BLaER1 treated with 17β-estradiol and CSF1 and Interleukin-3, amounts not matched to agents 10 nM and 100 nM (cell line): ENCODE measurements at regions not wholly inside any gene's neighbourhood (a gene's known extent, or its start where the extent isn't known, plus 50 kb on each side); places are given as distances from the start of the nearest gene placed in this dataset.

Experiments used
- H3K27ac ChIP-seq, 11 experiments: shearing (Covaris generic); formaldehyde crosslinking; 2 replicates each; pipeline ENCODE4 v1.8.1; 2022
- H3K27me3 ChIP-seq, 11 experiments: shearing (Covaris generic); formaldehyde crosslinking; 2 replicates each; pipeline ENCODE4 v1.8.1; 2022
- H3K36me3 ChIP-seq, 11 experiments: shearing (Covaris generic); formaldehyde crosslinking; 2 replicates each; pipeline ENCODE4 v1.8.1; 2022
- H3K4me1 ChIP-seq, 10 experiments: shearing (Covaris generic); formaldehyde crosslinking; 2 replicates each; pipeline ENCODE4 v1.8.1; 2022
- H3K4me2 ChIP-seq, 11 experiments: shearing (Covaris generic); formaldehyde crosslinking; 2 replicates each; pipeline ENCODE4 v1.8.1; 2022
- H3K4me3 ChIP-seq, 10 experiments: shearing (Covaris generic); formaldehyde crosslinking; 2 replicates each; pipeline ENCODE4 v1.8.1; 2022
- H3K9ac ChIP-seq, 11 experiments: shearing (Covaris generic); formaldehyde crosslinking; 2 replicates each; pipeline ENCODE4 v1.8.1; 2022
- H3K9me3 ChIP-seq, 11 experiments: shearing (Covaris generic); formaldehyde crosslinking; replicated peaks in 1 of 11; 2 replicates each; pipeline ENCODE4 v1.8.1; 2022
- H4K20me1 ChIP-seq, 11 experiments: shearing (Covaris generic); formaldehyde crosslinking; 2 replicates each; pipeline ENCODE4 v1.8.1; 2022
- Cebpa-rat ChIP-seq, 11 experiments: shearing (Covaris generic); IDR thresholded peaks; 2 replicates each; pipeline ENCODE4 v1.8.1; 2022

DNA sequence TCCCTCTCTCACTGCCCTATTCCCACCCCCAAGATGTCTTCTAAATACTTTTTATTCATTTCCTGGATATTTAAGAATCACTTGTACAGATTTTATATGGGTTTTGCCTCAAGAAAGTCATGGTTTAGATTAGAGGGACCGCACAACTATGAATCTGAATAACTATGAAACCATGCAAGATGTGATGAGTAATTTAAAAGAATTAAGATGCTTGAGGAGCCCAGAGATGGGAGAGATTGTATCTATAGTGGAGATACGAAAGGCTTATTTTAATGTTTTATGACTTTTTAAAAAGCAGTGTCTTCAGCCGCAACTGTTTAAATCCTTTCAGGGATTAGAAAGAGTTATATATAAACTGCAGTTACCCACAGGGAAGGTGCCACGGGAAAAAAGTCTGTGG is 324.1 kb downstream of the LPIN1 start:
- Histone ChIP-seq H3K4me1 (peaks cover 22 to 30% (median 25%) of the 10 kb centered on the region in 10 experiments), H3K4me3 (no peak overlapping the region), H3K4me2 (peak overlapping the region; percentile 23 to 69 (median 61); a peak in 21 of 22 replicates), H4K20me1 (no peaks in the 10 kb centered on the region), H3K9me3 (peaks cover 0 to 17% (median 0%) of the 10 kb centered on the region in 11 experiments; a peak in 4 of 22 replicates), H3K27ac (peak overlapping the region in 2 of 11 experiments; percentile 27 to 47; a peak in 1 of 22 replicates), H3K36me3 (no peaks in the 10 kb centered on the region), H3K9ac (no peak overlapping the region), H3K27me3 (no peaks in the 10 kb centered on the region)
- TF ChIP-seq Cebpa-rat (IDR thresholded peaks at IDR 0.05): no peak

DNA sequence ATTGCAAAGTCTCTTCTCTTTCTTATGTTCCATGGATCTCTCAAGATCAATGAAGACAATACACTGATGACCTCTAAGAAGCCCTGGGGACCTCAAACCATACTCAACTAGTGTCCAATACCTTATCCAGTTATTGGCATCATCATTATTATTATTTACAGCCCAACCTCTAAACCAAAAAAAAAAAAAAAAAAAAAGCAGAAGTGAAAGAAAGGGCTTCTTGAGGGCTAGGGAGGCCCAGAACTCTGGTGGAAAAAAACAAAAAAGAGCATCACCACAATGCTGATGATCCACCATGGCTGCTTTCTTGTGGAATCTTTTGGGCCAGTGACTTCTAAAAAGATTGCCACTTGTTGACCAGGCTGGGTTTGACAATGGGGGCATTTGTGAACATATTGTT is 324.9 kb downstream of the LPIN1 start:
- no peaks in the 10 kb centered on the region for H3K27me3 ChIP-seq
- H3K4me2 ChIP-seq: peak overlapping the region; percentile 23 to 69 (median 61)
- no peak overlapping the region for H3K4me3 ChIP-seq

DNA sequence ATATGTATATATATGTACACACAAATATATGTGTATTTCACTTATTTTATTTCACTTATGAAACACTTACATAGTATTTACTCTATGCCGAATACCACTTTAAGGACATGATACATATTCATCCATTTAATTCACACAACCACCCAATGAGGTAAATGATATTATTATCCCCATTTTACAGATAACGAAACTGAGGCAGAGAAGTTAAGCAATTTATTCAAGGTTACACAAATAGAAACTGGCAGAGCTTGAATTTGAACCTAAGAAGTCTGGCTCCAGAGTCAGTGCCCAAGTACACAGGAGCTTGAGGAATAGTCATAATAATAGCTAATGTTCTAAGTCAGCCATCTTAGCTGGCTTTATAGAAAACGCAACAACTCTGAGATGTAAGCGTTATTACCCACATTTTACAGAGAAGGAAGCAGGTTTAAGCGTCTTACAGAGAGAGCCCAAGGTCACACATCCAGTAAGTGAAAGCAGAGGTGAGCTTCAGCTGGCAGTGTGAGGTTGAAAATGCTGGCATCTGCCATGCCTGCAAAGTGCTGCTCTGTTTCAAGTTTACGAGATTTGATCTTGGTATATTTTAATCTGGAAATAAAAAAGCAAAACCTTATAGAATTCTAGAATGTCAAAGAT is 326.9 kb downstream of the LPIN1 start:
- H3K4me2 ChIP-seq: no peak overlapping the region
- no peak overlapping the region for H3K4me3 ChIP-seq
- TF ChIP-seq Cebpa-rat (IDR thresholded peaks at IDR 0.05): no peak
- H3K9me3 ChIP-seq: peaks cover 0 to 10% (median 0%) of the 10 kb centered on the region in 11 experiments; a peak in 1 of 22 replicates
- H4K20me1 ChIP-seq: no peaks in the 10 kb centered on the region
- peaks cover 22 to 39% (median 25%) of the 10 kb centered on the region in 10 experiments for H3K4me1 ChIP-seq
- no peak overlapping the region for H3K27ac ChIP-seq
- H3K36me3 ChIP-seq: no peaks in the 10 kb centered on the region
- H3K9ac ChIP-seq: no peak overlapping the region
- no peaks in the 10 kb centered on the region for H3K27me3 ChIP-seq

More for the DNA sequence above, 324.9 kb downstream of the LPIN1 start:
- H4K20me1 ChIP-seq: no peaks in the 10 kb centered on the region
- H3K36me3 ChIP-seq: no peaks in the 10 kb centered on the region
- TF ChIP-seq Cebpa-rat (IDR thresholded peaks at IDR 0.05): no peak
- no peak overlapping the region for H3K9ac ChIP-seq
- peaks cover 22 to 32% (median 25%) of the 10 kb centered on the region in 10 experiments for H3K4me1 ChIP-seq
- peaks cover 0 to 17% (median 0%) of the 10 kb centered on the region in 11 experiments; a peak in 4 of 22 replicates for H3K9me3 ChIP-seq
- H3K27ac ChIP-seq: peak overlapping the region in 2 of 11 experiments; percentile 27 to 47; a peak in 2 of 22 replicates

GRCh38 chr2:12074126-12074844 is 327.9 kb downstream of the LPIN1 start:
- H4K20me1 ChIP-seq: no peaks in the 10 kb centered on the region
- H3K9ac ChIP-seq: no peak overlapping the region
- TF ChIP-seq Cebpa-rat (IDR thresholded peaks at IDR 0.05): no peak
- no peaks in the 10 kb centered on the region for H3K36me3 ChIP-seq
- no peaks in the 10 kb centered on the region for H3K27me3 ChIP-seq
- H3K4me2 ChIP-seq: no peak overlapping the region
- H3K27ac ChIP-seq: no peak overlapping the region
- peaks cover 22 to 39% (median 25%) of the 10 kb centered on the region in 10 experiments for H3K4me1 ChIP-seq
- peaks cover 0 to 5% (median 0%) of the 10 kb centered on the region in 11 experiments; a peak in 1 of 22 replicates for H3K9me3 ChIP-seq
- no peak overlapping the region for H3K4me3 ChIP-seq

DNA sequence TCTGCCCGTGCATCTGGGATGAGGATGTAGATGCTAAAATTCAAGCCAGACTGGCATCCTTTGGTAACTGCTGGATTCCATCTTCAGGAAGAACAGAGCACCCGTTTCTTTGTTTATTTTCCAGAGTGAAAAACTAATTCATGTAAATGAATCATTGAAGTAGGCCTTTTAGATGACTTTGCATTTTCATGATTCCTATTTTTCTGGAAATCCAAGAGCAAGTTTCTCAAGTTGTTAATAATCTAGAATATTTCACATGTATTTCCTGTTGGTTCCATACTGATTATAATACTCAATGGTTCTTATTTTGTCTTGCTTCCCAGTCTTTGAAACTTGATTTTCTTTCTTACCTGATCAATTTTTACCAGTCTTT is 328.4 kb downstream of the LPIN1 start:
- H3K4me2 ChIP-seq: no peak overlapping the region
- H3K36me3 ChIP-seq: no peaks in the 10 kb centered on the region
- no peaks in the 10 kb centered on the region for H4K20me1 ChIP-seq
- H3K27ac ChIP-seq: no peak overlapping the region
- H3K27me3 ChIP-seq: no peaks in the 10 kb centered on the region
- TF ChIP-seq Cebpa-rat (IDR thresholded peaks at IDR 0.05): no peak
- peaks cover 0 to 5% (median 0%) of the 10 kb centered on the region in 11 experiments; a peak in 1 of 22 replicates for H3K9me3 ChIP-seq
- H3K4me1 ChIP-seq: peaks cover 20 to 34% (median 21%) of the 10 kb centered on the region in 10 experiments
- no peak overlapping the region for H3K9ac ChIP-seq
- H3K4me3 ChIP-seq: no peak overlapping the region

GRCh38 chr2:12075603-12076002 is 329.2 kb downstream of the LPIN1 start:
- Histone ChIP-seq H4K20me1 (no peaks in the 10 kb centered on the region), H3K27me3 (no peaks in the 10 kb centered on the region), H3K4me3 (no peak overlapping the region), H3K36me3 (no peaks in the 10 kb centered on the region), H3K4me1 (peaks cover 12 to 26% (median 13%) of the 10 kb centered on the region in 10 experiments), H3K9ac (no peak overlapping the region), H3K9me3 (peaks cover 0 to 9% (median 0%) of the 10 kb centered on the region in 11 experiments; a peak in 1 of 22 replicates), H3K4me2 (no peak overlapping the region), H3K27ac (no peak overlapping the region)
- TF ChIP-seq Cebpa-rat (IDR thresholded peaks at IDR 0.05): no peak

DNA sequence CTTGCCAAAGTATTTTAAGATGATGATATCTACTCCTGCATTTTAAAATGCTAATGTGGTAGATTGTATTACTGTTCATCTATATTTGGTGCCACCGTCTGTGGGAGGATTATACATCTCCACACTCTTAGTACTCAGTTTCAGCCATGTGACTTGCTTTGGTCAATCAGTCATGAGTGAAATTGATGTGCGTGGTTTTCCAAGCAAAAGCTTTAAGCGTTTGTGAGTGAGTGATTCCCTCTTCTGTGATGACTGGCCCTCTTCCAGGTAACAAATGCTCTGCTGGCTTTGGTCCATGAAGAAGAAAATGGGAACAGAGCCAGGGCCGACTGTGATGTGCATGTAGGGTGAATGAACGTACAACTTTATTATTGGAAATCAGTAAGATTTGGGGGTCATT is 330.4 kb downstream of the LPIN1 start:
- H4K20me1 ChIP-seq: no peaks in the 10 kb centered on the region
- no peak overlapping the region for H3K27ac ChIP-seq
- H3K27me3 ChIP-seq: no peaks in the 10 kb centered on the region
- H3K4me3 ChIP-seq: no peak overlapping the region
- peak overlapping the region in 3 of 11 experiments; percentile 16 to 32 (median 19); a peak in 5 of 22 replicates for H3K4me2 ChIP-seq
- TF ChIP-seq Cebpa-rat (IDR thresholded peaks at IDR 0.05): no peak
- peaks cover under 1 to 14% (median 1%) of the 10 kb centered on the region in 10 experiments; a peak in 13 of 20 replicates for H3K4me1 ChIP-seq
- H3K36me3 ChIP-seq: no peaks in the 10 kb centered on the region
- H3K9ac ChIP-seq: no peak overlapping the region
- peaks cover 0 to 13% (median 0%) of the 10 kb centered on the region in 11 experiments; a peak in 1 of 22 replicates for H3K9me3 ChIP-seq

GRCh38 chr2:12080360-12080759 is 333.9 kb downstream of the LPIN1 start:
- H3K36me3 ChIP-seq: no peaks in the 10 kb centered on the region
- no peak overlapping the region for H3K9ac ChIP-seq
- H3K27ac ChIP-seq: no peak overlapping the region
- H3K4me1 ChIP-seq: peaks cover 0 to 11% (median 0%) of the 10 kb centered on the region in 10 experiments; a peak in 4 of 20 replicates
- TF ChIP-seq Cebpa-rat (IDR thresholded peaks at IDR 0.05): no peak
- peaks cover 0 to 8% (median 0%) of the 10 kb centered on the region in 11 experiments; a peak in 1 of 22 replicates for H3K9me3 ChIP-seq
- H3K27me3 ChIP-seq: no peaks in the 10 kb centered on the region
- H4K20me1 ChIP-seq: no peaks in the 10 kb centered on the region
- no peak overlapping the region for H3K4me2 ChIP-seq
- no peak overlapping the region for H3K4me3 ChIP-seq

DNA sequence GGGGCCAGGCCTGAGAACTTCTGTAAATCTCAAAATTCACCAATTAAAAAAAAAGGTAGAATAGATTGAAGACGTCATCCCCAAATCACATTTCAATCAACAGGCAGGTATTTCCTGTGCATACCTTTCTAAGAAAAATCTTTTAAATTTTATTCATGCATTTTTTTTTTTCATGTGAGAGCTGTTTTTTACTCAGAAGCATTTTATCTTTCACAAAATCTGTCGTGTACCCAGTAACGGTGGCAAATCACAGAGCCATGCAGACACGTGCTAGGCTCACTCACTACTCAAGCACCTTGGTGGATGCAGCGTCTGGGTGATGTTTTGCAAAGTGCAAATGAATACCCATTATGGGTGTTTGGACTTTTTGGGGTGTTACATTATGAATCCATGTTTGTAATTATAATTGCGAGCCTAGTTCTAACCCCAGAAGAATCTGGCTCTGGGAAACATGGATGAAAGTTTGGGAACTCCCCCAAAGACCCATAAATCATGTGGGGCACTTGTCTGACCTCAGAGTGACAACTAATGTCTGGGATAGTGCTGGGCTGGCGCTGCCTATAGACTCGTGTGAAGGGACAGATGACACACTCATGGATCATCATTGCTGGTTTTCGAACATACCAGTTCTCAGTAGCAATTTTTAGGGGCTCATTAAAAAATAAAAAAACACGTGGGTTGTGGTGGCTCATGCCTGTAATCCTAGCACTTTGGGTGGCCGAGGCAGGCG is 335.2 kb downstream of the LPIN1 start:
- Histone ChIP-seq H3K36me3 (no peaks in the 10 kb centered on the region), H3K27me3 (no peaks in the 10 kb centered on the region), H3K27ac (no peak overlapping the region), H3K9me3 (peaks cover 0 to 8% (median 0%) of the 10 kb centered on the region in 11 experiments; a peak in 1 of 22 replicates), H3K4me3 (no peak overlapping the region), H3K4me2 (no peak overlapping the region), H3K9ac (no peak overlapping the region), H4K20me1 (no peaks in the 10 kb centered on the region), H3K4me1 (peaks cover 0 to 5% (median 0%) of the 10 kb centered on the region in 10 experiments; a peak in 4 of 20 replicates)
- no peak for TF ChIP-seq Cebpa-rat (IDR thresholded peaks at IDR 0.05)
